ENCODE measurements at regions not wholly inside any gene's neighbourhood (a gene's known extent, or its start where the extent isn't known, plus 50 kb on each side); places are given as distances from the start of the nearest gene placed in this dataset.

DNA sequence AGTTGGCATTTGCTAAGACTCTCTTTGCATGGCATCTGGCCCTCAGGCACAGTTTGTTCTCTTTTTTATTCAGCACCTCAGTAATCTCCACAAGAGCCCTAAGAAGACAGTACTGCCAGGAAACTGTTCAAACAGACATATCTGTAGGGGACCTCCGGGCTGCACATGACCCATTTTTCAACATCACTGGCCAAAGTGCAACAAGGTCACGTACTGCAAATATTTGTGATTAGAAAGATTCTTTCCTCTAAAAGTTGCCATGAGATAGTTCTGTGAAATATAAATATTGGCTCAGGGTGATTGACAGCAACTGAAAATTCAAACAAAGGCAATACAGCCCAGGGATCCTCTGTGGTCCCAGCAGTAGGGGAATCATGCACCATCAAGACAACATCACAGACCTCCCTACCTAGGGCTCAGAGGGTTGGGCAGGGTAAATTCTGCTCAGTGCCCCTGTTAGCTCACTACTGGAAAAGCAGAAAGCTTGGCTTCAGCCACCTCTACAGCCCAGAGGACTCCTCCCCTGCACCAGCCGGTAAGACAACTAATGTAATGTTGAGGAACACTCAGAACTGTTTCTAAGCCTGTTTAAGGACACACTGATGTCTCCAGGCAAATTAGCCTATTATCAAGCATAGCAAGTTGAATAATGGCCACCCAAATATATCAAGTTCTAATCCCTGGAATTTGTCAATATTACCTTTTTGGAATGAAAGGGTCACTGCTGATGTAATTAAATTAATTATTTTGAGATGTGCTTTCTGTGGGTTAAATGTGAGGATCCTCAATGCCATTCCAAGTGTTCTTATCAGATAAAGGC lies 117.4 kb upstream of the LPP start:
- no peak for DNase-seq (ENCODE audit: low read depth in 2 of 2)

DNA sequence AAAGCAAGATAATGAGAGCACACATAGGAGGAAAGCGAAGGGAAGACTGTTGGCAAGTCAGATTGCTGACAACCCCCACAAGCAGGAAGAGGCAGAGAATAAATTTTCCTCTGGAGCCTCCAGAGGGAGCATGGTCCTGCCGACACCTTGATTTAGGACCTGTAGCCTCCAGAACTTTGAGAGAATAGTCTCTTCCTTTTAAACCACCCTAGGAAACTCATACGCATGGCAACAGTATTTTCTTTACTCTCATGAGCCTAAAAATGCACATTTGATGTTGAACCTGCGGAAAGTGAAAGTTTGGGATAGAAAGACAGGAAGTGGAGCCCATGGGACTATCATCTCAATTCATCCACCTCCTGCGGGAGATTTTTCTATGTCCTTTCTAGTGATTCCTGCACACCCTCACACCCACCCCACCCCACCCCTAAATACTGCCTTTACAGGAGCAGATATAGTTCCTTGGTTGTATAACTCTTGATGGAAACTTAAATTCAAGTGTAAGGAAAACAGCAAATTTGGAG lies 116.7 kb upstream of the LPP start:
- DNase-seq (ENCODE audit: low read depth in 2 of 2) = no peak

DNA sequence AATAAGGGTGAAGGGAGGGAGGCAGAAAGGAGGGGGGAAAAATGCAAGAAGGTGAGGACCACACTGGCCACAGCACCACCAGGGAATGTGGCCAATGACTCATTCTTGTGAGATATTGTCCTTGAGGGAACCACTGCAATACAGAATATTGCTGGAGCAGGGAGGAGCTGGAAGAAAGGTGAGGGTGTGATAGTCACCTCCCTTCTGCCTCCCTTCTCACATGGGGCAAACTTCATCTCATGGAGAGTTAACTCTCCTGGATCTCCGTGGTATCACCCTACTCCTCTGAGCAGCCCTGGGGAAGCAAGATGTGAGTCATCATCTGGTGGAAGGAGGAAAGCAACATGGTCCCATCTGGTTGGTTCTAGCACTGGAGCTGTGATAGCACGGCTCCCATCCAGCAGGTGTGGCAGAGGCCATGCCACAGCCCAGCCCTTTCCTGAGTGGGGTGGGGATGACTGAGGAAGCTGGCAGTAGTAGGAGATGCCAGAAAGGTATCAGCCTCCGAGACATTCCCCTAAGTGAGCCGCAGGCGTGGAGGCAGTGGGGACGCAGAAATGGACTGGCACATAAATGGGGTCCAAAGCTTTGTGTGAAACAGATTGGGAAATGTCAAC lies 115.9 kb upstream of the LPP start:
- DNase-seq (ENCODE audit: low read depth in 2 of 2) = no peak

GRCh38 chr3:188041193-188041592 lies 112.8 kb upstream of the LPP start:
- no peak for DNase-seq (ENCODE audit: low read depth in 2 of 2)

DNA sequence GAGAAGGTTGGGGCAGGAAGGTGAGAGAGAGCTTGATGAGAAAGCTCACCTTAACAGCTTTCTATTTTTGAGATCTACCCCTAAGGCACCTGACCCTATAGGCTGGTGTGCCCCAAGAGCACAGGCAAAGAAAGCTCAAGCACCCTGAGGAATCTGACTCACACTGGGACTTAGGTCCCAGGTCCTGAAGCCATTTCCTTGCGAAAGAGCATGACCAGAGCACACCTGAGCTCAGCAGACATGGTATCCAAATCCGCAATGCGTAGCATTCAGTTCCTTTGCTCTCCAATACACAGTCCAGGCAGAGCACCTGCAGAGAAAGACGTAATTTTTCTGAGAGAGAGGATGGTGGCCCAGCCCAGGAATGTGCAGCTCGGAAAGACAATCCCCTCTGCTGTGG lies 112.1 kb upstream of the LPP start:
- DNase-seq (ENCODE audit: low read depth in 2 of 2) = no peak

- DNase-seq (ENCODE audit: low read depth in 2 of 2) = no peak
These were observed 111.5 kb upstream of the LPP start for GRCh38 chr3:188042466-188042865.

DNA sequence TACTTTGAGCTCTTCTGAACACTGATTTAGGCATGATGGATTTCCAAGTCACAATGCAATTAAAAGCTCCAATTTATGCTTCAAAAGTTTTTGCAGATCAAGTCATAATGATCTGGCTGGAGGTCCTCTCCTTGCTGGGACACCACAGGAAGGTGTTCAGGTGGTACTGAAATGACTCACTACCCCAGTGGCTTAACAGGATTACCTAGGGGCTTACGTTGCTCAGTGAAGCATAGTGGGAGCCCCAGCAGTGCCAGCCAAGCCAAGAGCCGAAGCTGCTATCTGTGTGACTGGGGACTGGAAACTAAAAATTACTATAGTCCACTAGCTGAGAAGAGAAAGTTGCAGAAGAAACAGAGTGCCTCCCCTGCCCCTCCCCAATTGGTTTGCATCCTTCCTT lies 110.1 kb upstream of the LPP start:
- no peak for DNase-seq (ENCODE audit: low read depth in 2 of 2)

- DNase-seq (ENCODE audit: low read depth in 2 of 2) = no peak
These were observed 107.3 kb upstream of the LPP start for GRCh38 chr3:188046561-188047211.

GRCh38 chr3:188047536-188047935 lies 106.4 kb upstream of the LPP start:
- DNase-seq (ENCODE audit: low read depth in 2 of 2) = no peak

- no peak for DNase-seq (ENCODE audit: low read depth in 2 of 2)
These were observed 104.1 kb upstream of the LPP start for GRCh38 chr3:188049606-188050530.

- no peak for DNase-seq (ENCODE audit: low read depth in 2 of 2)
These were observed 102.2 kb upstream of the LPP start for GRCh38 chr3:188051801-188052168.

DNA sequence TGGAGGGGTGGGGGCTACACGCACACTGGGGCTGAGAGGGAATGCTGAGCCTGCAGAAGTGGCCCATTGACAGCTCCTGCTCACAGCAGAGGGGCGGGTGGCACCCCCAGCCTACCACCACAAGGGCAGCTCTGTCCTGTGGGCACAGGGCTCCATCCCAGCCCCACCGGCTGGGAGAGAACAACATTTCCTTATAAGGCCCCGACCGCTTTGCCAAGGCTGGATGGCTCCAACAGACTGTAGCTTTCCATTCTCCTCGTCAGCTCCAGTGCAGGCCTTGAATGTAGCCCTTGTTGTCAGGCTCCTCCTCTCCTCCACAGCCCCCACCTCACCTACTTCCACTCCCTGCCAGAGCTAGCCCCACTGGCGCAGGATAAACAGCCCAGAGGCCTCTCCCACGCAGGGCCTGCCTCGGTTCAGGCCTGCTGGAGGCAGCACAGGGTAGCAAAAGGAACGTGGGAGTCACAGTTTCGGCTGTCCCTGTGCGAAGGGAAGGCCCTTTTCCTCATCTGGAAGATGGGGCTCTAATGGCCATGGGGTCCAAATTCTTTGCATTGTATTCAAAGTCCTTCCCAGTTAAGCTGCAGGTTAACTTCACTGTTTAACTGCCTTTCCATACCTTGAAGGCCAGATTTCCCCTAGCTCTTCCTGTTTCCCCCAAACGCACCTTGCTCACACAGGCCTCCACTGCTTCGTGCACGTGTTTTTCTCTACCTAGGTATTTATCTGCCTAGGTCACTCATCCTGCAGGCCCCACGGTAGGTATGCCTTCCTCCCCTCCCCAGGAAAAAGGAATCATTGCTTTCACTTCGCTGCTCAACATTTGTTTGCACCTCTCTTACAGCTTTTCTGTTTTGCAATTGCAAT lies 101.6 kb upstream of the LPP start:
- no peak for DNase-seq (ENCODE audit: low read depth in 2 of 2)

DNA sequence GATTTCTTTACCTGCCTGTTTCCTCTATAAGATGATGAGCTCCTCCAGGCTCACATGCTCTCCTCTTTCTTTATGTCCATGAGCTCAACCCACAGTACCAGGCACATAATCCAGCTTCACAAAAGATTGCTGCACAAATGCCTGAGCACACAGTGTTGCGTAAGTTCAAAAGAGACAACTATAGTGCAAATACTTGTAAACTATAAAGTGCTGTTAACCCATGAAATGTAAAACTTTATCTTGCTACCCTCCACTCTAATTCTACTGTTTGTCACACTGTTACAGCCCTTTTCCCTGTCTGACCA lies 101.0 kb upstream of the LPP start:
- no peak for DNase-seq (ENCODE audit: low read depth in 2 of 2)

DNA sequence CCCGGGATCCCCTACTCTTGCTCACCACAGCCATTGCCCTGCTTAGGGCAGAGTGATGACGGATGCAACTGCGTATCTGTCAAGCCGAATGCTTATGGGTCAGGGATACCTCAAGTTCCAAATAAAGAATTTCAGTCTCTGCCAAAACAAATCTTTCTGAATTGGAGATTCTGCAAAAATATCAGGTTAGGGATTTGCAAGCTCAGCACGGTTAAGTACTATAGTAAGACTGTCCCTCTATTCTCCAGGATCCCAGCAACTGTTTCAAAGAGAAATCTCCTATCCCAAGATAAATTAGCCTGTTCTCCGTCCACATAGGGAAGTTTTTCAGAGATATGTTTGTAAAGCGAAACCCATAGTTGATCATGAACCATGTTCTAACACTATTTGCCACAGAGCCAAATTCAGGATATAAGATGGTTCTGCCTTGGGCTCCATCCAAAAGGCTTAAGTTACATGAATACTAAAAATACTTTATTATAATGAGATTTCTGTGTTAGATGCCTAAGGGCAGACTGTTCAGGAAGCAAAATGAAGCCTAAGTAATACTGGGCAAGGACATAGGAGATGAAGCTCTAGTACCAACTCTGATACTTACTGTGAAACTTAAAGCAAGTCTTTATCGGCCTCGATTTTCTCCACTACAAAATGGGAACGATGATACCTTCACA lies 100.1 kb upstream of the LPP start:
- no peak for DNase-seq (ENCODE audit: low read depth in 2 of 2)

DNA sequence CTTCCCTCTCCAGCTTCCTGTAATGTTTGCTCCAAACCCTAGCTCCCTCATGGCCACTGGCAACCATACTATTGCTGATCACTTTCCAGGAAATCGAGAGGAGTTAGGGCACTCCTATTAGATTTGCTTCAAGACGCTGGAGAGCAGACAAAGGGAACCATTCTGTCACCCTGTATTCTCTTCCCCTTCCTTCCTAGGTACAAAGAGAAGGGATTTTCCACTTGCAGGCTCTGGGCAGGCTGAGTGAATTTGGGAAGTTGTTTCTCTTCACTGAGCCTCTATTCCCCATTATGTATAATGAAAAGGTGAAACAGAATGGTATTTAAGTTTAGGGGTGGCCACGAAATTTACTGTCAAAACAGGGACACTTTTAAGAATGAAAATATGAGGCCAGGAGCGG lies 99.4 kb upstream of the LPP start:
- DNase-seq (ENCODE audit: low read depth in 2 of 2) = no peak

- no peak for DNase-seq (ENCODE audit: low read depth in 2 of 2)
These were observed 98.6 kb upstream of the LPP start for GRCh38 chr3:188055388-188055787.

GRCh38 chr3:188057124-188057523 lies 96.8 kb upstream of the LPP start:
- no peak for DNase-seq (ENCODE audit: low read depth in 2 of 2)

- no peak for DNase-seq (ENCODE audit: low read depth in 2 of 2)
These were observed 95.3 kb upstream of the LPP start for GRCh38 chr3:188058569-188059184.

GRCh38 chr3:188059351-188059750 lies 94.6 kb upstream of the LPP start:
- DNase-seq (ENCODE audit: low read depth in 2 of 2) = no peak

DNA sequence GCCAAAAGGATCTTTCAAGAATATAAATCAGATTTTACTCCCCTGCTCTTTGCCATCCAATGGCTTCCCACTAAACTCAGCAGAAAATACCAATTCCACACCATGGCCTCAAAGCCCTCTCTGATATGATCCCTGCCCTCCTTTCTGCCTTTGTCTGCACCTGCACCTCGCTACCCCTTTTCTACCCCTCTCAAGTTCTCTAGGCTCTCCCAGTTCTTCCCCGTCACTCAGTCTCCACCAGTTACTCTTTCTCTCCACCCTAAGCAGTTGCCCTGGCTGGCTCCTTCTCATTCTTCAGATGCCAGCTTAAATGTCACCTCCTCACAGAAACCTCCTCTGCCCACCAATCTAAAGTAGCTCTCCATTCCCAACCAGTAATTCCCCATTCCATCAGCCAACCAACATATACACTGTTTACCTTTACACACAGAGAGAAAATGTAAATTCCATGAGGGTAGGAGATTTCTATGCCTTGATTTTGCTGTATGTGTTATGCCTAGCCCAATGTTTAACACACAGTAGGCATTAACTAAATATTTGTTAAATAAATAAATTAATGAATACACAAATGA lies 93.6 kb upstream of the LPP start:
- DNase-seq (ENCODE audit: low read depth in 2 of 2) = no peak

Data from stimulated activated CD4-positive, alpha-beta T cell treated with anti-CD3 and anti-CD28 coated beads, Interleukin-4, amount 100 ng/mL, for 48 hours (primary cell).